ENCODE measurements at regions not wholly inside any gene's neighbourhood (a gene's known extent, or its start where the extent isn't known, plus 50 kb on each side); places are given as distances from the start of the nearest gene placed in this dataset.

DNA sequence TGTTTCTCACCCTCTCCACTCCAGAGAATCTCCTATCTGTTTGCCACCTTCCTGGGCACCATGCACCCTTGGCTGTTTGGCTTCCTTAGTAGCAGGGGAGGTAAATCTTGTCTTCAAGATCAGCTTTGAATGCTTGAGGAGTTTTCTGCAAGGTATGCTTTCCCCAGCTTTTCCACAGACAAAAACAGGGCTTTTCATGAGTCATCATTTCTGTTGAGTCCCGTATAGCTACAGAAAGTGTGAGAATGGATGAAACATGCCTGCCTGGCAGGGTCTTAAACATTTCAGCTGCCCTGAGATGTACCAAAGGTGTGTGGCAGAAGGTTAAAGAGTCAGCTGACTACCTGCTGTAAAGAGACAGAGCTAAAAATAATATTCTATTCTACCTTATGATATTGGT lies 875.2 kb upstream of the EEF2KMT start:
- TF ChIP-seq POLR2A (IDR thresholded peaks at IDR 0.05) = no peak
- TF ChIP-seq, protein P1, sequence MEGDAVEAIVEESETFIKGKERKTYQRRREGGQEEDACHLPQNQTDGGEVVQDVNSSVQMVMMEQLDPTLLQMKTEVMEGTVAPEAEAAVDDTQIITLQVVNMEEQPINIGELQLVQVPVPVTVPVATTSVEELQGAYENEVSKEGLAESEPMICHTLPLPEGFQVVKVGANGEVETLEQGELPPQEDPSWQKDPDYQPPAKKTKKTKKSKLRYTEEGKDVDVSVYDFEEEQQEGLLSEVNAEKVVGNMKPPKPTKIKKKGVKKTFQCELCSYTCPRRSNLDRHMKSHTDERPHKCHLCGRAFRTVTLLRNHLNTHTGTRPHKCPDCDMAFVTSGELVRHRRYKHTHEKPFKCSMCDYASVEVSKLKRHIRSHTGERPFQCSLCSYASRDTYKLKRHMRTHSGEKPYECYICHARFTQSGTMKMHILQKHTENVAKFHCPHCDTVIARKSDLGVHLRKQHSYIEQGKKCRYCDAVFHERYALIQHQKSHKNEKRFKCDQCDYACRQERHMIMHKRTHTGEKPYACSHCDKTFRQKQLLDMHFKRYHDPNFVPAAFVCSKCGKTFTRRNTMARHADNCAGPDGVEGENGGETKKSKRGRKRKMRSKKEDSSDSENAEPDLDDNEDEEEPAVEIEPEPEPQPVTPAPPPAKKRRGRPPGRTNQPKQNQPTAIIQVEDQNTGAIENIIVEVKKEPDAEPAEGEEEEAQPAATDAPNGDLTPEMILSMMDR (IDR thresholded peaks at IDR 0.05) = no peak
- H3K36me3 ChIP-seq = no peaks in the 10 kb centered on the region
- no peaks in the 10 kb centered on the region for H3K9me3 ChIP-seq
- no peaks in the 10 kb centered on the region for H3K27me3 ChIP-seq
- intact Hi-C loops (cut with DNase I; ENCODE audit: low total_unique reads) = no loop called here
- H3K27ac ChIP-seq = no peak overlapping the region
- DNase-seq = no peak
- no peak overlapping the region for H3K4me3 ChIP-seq
- H3K4me1 ChIP-seq = no peaks in the 10 kb centered on the region

DNA sequence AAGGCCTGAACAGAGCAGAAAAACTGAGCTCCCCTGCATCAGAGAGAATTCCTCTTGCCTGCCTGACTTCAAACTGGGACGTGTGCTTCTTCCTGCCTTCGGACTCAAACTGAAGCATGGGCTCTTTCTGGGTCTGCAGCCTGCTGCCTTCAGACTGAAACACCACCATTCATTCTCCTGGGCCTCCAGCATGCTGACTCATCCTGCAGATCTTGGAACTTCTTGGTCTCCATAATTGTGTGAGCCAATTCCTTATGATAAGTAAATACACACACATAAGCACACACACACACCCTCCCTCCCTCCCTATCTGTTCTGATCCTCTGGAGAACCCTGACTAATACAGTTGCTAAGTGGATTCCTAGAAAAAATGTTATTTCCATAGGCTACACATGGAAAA lies 874.3 kb upstream of the EEF2KMT start:
- intact Hi-C loops (cut with DNase I; ENCODE audit: low total_unique reads) = no loop called here
- no peak for DNase-seq
- no peaks in the 10 kb centered on the region for H3K9me3 ChIP-seq
- H3K27ac ChIP-seq = no peak overlapping the region
- no peaks in the 10 kb centered on the region for H3K27me3 ChIP-seq
- TF ChIP-seq POLR2A (IDR thresholded peaks at IDR 0.05) = no peak
- TF ChIP-seq, protein P1 (IDR thresholded peaks at IDR 0.05) = no peak
- H3K36me3 ChIP-seq = no peaks in the 10 kb centered on the region
- no peak overlapping the region for H3K4me3 ChIP-seq
- H3K4me1 ChIP-seq = no peaks in the 10 kb centered on the region

DNA sequence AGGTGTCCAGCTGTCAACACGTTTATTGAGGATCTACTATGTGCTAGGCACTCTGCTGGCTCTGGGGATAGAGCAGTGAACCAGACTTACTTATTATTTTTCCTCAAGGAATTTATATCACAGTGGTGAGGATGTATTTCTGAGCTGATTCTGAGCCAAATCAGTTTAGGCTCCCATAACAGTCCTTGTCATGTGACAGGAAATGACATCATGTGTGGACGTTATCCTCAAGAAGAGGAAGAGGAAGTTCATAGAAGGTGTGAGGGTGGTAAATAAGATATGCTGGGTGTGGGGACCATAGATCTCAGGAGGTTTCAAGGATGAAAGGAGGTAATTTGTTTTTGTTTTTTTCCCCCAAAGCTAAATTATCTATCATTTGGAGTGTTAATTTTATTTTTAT lies 873.5 kb upstream of the EEF2KMT start:
- Histone ChIP-seq H3K27ac (no peak overlapping the region), H3K9me3 (no peaks in the 10 kb centered on the region), H3K36me3 (no peaks in the 10 kb centered on the region), H3K4me3 (no peak overlapping the region), H3K4me1 (no peaks in the 10 kb centered on the region), H3K27me3 (no peaks in the 10 kb centered on the region)
- DNase-seq = no peak
- intact Hi-C loops (cut with DNase I; ENCODE audit: low total_unique reads) = no loop called here
- no peak for TF ChIP-seq POLR2A (IDR thresholded peaks at IDR 0.05)
- TF ChIP-seq, protein P1 (IDR thresholded peaks at IDR 0.05) = no peak

DNA sequence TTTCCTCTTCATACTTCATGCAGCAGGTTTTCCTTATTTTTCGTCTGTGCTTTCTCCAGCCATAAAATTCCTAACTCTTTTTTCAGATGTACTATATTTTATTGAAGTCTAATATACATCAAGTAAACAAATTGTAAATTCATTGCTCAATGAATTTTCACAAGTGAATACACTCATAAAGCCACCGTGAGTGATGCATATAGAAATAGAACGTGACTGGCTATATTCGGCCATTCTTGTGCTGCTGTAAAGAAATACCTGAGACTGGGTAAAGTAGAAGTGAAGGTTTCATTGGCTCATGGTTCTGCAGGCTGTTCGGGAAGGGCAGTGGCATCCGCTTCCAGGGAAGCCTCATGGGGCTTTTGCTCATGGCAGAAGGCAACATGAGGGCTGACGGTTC lies 868.4 kb upstream of the EEF2KMT start:
- DNase-seq = no peak
- no peaks in the 10 kb centered on the region for H3K27me3 ChIP-seq
- TF ChIP-seq POLR2A (IDR thresholded peaks at IDR 0.05) = no peak
- TF ChIP-seq, protein P1 (IDR thresholded peaks at IDR 0.05) = no peak
- H3K36me3 ChIP-seq = no peaks in the 10 kb centered on the region
- intact Hi-C loops (cut with DNase I; ENCODE audit: low total_unique reads) = no loop called here
- H3K27ac ChIP-seq = no peak overlapping the region
- no peaks in the 10 kb centered on the region for H3K9me3 ChIP-seq
- no peaks in the 10 kb centered on the region for H3K4me1 ChIP-seq
- no peak overlapping the region for H3K4me3 ChIP-seq

DNA sequence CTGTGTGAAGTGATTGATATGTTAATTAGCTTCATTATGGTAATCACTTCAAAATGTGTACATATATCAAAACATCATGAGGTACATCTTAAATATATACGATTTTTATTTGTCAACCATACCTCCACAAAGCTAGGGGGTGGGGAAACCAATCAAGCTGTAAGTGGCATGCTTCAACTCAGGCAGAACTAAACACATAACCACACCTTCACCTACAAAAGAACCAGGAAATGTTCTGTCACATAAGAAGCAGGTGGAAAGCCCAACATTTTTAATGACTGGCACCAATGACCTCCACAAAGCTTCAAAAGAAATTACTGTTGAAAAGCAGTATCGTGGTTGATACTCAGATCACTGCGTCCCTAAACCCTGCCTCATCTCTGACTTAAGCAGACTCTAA lies 867.7 kb upstream of the EEF2KMT start:
- Histone ChIP-seq H3K36me3 (no peaks in the 10 kb centered on the region), H3K9me3 (no peaks in the 10 kb centered on the region), H3K27ac (no peak overlapping the region), H3K27me3 (no peaks in the 10 kb centered on the region), H3K4me1 (no peaks in the 10 kb centered on the region), H3K4me3 (no peak overlapping the region)
- no peak for DNase-seq
- TF ChIP-seq POLR2A (IDR thresholded peaks at IDR 0.05) = no peak
- TF ChIP-seq, protein P1 (IDR thresholded peaks at IDR 0.05) = no peak
- intact Hi-C loops (cut with DNase I; ENCODE audit: low total_unique reads) = no loop called here

Data from uterus (tissue), 3 donors.